HFF-Myc (cell line): ENCODE measurements at regions not wholly inside any gene's neighbourhood (a gene's known extent, or its start where the extent isn't known, plus 50 kb on each side); places are given as distances from the start of the nearest gene placed in this dataset.

Experiments
- DNase-seq: peaks from one replicate; pipeline ENCODE4 v3.0.0-alpha.2; 2011; ENCODE audit warnings: low read depth; ENCODE audit errors: extremely low read depth
- H3K4me3 ChIP-seq: replicated peaks from 2 replicates; pipeline ENCODE4 v1.5.1; 2011; ENCODE audit warnings: low read depth, mild to moderate bottlenecking, control low read depth, low read length
- TF ChIP-seq, protein P1 (sequence below): IDR thresholded peaks from 2 replicates; pipeline ENCODE4 v1.5.1; 2012; ENCODE audit warnings: mild to moderate bottlenecking, low read depth, low read length, control low read depth; ENCODE audit errors: missing control alignments

- TF ChIP-seq, protein P1, sequence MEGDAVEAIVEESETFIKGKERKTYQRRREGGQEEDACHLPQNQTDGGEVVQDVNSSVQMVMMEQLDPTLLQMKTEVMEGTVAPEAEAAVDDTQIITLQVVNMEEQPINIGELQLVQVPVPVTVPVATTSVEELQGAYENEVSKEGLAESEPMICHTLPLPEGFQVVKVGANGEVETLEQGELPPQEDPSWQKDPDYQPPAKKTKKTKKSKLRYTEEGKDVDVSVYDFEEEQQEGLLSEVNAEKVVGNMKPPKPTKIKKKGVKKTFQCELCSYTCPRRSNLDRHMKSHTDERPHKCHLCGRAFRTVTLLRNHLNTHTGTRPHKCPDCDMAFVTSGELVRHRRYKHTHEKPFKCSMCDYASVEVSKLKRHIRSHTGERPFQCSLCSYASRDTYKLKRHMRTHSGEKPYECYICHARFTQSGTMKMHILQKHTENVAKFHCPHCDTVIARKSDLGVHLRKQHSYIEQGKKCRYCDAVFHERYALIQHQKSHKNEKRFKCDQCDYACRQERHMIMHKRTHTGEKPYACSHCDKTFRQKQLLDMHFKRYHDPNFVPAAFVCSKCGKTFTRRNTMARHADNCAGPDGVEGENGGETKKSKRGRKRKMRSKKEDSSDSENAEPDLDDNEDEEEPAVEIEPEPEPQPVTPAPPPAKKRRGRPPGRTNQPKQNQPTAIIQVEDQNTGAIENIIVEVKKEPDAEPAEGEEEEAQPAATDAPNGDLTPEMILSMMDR: no peak
- no peak overlapping the region for H3K4me3 ChIP-seq
- DNase-seq: no peak
These were observed 108.3 kb upstream of the KIF2A start for GRCh38 chr5:62197697-62198096.

- TF ChIP-seq, protein P1: no peak
- H3K4me3 ChIP-seq: no peak overlapping the region
- DNase-seq: no peak
These were observed 107.6 kb upstream of the KIF2A start for GRCh38 chr5:62198421-62198820.

GRCh38 chr5:62199792-62200716 lies 106.0 kb upstream of the KIF2A start:
- no peak overlapping the region for H3K4me3 ChIP-seq
- DNase-seq: no peak
- TF ChIP-seq, protein P1: no peak

- peak; percentile 12 for DNase-seq
- H3K4me3 ChIP-seq: no peak overlapping the region
- TF ChIP-seq, protein P1: peak; percentile 18
These were observed 99.7 kb upstream of the KIF2A start for GRCh38 chr5:62206150-62206829.

DNA sequence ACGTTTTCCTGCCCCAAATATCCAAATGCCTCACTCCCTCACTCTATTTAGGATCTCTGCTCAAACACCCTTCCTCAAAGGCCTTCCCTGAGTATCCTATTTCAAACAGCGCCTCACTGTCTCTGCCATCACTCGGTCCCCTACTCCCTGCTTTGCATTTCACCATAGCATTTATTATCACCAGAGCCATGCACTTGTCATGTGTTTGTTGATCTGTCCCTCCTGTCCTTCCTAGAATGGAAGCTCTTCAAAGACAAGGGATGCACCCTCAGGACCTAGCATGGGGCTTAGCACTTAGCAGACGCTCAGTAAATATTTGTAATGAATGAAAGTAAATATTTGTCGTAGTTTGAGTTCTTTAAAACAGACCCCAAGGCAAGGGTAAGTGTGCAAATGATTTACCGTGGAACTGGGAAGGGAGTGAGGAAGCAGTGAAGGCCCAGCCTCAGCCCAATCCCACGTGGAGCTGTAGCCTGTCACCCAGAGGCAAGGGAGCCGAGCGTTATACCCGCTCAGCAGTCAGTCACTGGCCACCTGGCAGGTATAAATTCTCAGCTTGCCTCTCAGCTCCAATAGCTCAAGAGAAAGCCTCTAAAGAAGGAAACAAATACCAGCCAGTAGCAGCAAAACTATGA lies 97.7 kb upstream of the KIF2A start:
- no peak overlapping the region for H3K4me3 ChIP-seq
- no peak for DNase-seq
- TF ChIP-seq, protein P1: no peak

DNA sequence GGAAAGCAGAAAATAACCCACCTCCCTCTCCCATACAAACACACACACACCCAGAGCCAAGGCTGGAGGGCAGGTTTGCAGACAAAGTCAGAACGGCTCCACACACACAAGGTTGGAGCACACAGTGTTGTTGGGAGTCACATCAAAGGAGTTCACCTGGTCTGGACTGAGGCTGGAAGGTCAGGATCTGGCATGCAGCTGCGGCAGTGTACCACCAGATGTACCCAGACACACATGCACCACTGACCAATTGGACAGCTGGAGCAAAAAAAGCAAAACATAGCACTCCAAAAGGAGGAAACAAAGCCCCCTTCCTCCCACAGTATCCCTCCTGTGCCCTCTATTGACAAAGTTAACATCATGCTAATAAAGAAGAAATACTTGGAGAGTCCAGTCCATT lies 94.6 kb upstream of the KIF2A start:
- TF ChIP-seq, protein P1: no peak
- DNase-seq: no peak
- no peak overlapping the region for H3K4me3 ChIP-seq
